ENCODE measurements at regions not wholly inside any gene's neighbourhood (a gene's known extent, or its start where the extent isn't known, plus 50 kb on each side); places are given as distances from the start of the nearest gene placed in this dataset.

DNA sequence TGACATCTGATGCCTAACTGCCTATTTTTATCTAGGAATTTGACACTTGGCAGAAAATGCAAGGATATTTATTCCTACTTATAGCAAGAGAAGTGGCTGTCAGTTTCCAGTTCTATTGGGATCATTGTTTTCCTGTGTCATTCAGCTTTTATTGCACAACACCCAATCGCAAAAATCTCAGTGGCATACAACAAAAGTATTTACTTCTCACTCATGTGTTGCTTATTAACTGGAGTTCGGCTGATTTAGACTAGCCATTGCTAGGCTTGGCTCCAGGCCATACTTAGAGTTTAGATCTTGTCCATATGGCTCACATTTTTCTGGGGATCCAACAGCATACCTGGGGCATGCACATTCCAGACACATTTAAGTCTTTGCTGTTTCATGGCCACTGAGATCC is 218.6 kb upstream of the SYT1 start:
- TF ChIP-seq, protein P1, sequence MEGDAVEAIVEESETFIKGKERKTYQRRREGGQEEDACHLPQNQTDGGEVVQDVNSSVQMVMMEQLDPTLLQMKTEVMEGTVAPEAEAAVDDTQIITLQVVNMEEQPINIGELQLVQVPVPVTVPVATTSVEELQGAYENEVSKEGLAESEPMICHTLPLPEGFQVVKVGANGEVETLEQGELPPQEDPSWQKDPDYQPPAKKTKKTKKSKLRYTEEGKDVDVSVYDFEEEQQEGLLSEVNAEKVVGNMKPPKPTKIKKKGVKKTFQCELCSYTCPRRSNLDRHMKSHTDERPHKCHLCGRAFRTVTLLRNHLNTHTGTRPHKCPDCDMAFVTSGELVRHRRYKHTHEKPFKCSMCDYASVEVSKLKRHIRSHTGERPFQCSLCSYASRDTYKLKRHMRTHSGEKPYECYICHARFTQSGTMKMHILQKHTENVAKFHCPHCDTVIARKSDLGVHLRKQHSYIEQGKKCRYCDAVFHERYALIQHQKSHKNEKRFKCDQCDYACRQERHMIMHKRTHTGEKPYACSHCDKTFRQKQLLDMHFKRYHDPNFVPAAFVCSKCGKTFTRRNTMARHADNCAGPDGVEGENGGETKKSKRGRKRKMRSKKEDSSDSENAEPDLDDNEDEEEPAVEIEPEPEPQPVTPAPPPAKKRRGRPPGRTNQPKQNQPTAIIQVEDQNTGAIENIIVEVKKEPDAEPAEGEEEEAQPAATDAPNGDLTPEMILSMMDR (IDR thresholded peaks at IDR 0.05), result no peak

DNA sequence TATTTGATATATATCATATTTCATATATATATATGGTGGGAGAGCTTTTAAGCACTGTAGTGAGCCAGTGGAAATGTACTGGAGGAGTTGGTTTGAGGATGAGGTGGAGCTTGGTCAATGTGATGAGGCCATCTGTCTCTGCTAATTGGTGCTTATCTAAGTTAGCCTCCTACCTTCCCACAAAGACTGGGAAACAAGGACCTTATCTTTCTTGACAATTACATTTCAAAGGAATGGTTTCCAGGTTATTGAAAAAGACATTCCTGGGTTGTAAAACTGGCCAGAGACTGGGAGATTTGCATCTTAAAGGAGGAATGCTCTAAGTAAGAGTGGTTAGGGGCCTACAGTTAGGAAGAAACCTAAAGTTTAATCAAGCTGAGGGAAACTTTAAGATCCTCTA is 212.8 kb upstream of the SYT1 start:
- TF ChIP-seq, protein P1 (IDR thresholded peaks at IDR 0.05), result no peak

DNA sequence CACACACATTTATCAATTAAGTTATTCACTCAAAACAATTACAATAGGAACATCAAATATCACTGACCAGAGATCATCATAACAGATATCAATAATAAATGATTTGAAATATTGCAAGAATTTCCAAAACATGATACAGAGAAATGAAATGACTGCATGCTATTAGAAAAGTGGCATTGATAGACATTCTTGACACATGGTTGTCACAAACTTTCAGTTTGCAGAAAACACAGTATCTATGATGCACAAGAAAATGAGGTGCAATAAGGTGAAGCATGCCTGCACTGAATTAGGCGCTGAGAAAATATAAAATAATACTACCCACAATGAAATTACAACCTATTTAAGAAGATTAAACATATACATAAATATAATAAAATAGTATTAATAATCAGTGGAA is 198.0 kb upstream of the SYT1 start:
- TF ChIP-seq, protein P1 (IDR thresholded peaks at IDR 0.05), result no peak

DNA sequence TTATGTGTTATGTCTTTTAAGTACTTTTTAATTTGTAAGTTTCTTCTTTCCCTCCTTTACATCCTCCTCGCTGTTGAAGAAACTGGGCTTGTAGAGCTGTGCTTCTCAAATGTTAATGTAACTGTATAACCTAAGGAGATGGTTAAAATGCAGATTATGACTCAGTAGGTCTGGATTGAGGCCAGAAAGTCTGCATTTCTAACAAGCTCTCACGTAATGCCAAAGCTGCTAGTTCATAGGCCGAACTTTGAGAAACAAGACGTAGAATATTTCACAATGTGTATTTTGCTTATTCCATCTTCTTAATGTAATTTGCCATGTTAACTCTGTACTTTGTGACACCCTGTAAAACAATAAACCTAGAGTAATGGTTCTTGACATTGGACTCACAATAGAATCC is 193.3 kb upstream of the SYT1 start:
- TF ChIP-seq, protein P1 (IDR thresholded peaks at IDR 0.05), result no peak

DNA sequence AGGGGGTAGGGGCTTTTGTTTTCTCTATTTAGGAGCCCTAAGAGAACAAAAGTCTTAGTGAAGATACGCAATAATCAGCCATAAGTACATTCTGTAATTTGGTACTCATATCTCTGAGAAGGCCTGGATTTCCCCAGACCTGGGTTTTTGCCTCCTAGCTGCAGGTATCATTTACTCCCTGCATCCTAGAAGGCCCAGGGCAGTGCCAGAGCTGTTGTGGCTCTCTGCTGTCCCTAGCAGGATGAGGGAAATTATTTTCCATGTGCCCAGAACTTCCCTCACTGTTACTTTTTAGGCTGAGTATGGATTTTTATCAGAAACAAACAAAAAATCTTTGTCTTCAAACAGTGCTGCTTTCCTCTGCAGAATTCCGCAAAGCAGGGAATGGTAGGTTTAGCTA is 192.5 kb upstream of the SYT1 start:
- TF ChIP-seq, protein P1 (IDR thresholded peaks at IDR 0.05), result no peak

DNA sequence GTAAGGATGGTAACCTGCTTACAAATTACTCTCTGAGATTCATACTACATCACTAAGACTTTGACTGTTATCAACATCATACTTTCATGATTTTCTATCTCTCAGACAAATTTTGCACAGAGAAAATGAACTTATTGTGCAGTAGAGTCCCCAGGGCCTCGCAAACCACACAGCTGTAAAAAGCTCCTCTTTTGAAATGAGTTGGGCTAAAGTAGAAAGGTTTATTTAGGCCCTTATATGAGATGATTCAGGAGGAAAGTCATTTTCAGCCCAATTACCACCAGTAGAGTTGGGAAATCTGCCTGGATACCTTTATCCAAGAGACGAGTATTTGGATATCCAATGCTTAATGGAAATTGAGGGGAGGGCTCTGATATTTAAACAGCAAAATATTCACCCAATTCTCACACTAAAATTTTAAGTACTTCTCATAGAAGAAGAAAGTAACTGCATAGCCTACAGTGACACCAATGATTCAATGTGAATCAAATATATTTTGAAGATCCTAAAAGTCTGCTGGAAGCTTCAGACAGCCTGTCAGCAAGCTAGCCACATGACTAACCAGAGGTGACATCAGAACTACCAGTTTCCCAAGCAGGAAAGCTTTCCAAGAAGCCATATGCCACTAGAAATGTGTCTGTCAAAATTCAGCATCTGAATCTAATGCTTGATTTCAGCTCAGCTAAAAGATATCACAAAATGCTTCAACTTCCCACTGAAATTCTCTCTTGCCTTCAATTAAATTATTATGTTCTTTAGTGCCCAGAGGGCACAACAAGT is 190.1 kb upstream of the SYT1 start:
- TF ChIP-seq, protein P1 (IDR thresholded peaks at IDR 0.05), result no peak

DNA sequence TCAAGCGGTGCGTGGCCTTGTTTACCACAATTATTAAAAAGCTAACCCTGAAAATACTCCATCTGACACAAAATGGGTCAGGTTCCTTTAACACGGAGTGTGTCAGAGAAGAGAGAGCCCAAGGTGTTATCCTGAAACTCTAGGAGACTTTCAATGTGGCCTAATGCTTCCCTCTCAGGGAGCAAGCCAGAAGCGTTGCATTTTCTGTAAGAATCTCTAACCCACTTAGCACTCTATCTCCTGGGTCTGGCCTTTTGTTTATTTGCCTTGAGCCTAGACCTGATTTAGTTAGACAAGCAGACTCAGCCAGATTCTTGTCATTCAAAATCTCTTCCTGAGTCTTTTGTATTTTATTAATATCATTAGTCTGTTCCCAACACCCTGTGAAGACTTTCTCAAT is 184.0 kb upstream of the SYT1 start:
- TF ChIP-seq, protein P1 (IDR thresholded peaks at IDR 0.05), result no peak

DNA sequence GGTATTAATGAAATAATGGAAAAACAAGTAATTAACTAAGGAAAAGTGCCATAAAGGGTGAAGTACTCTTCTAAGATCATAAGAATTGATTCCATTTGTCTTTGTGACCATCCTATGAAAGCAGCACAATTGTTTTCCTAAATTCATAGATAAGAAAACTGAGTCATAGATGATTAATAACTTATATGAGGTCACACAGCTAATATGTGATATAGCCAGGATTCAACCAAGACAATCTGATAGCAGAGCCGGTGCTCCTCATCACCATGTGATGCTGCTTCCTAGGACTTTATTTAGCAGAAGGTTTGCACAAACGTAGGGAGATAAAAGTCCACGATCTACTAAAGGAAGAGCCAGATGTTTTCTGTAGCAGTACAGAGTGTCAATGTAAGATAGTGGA is 181.5 kb upstream of the SYT1 start:
- TF ChIP-seq, protein P1 (IDR thresholded peaks at IDR 0.05), result no peak

Data from LNCAP (cell line).